GM23338 (cell line): ENCODE measurements at regions not wholly inside any gene's neighbourhood (a gene's known extent, or its start where the extent isn't known, plus 50 kb on each side); places are given as distances from the start of the nearest gene placed in this dataset.

ENCODE experiments used
- ATAC-seq: fragments of 200-7000 bp; cut with Tn5 transposase; 3 replicates; pipeline ENCODE4 v1.9.1; 2020
- DNase-seq: peaks from one replicate; pipeline ENCODE4 v3.0.0-alpha.2; 2015; ENCODE audit warnings: low spot score
- H2AFZ ChIP-seq: fragments of 200-600 bp; sonication (generic); 2 replicates; pipeline ENCODE4 v1.8.0; 2016; ENCODE audit warnings: antibody characterized with exemption, mild to moderate bottlenecking, moderate library complexity
- H3F3A ChIP-seq: fragments of 200-600 bp; sonication (generic); replicated peaks from 2 replicates; pipeline ENCODE4 v1.8.0; 2017; ENCODE audit warnings: antibody characterized with exemption, mixed run types, low read depth
- H3K27ac ChIP-seq: fragments of 200-600 bp; sonication (generic); 2 replicates; pipeline ENCODE4 v1.6.1; 2016; ENCODE audit warnings: low read depth
- H3K27me3 ChIP-seq: fragments of 200-600 bp; sonication (generic); 2 replicates; pipeline ENCODE4 v1.8.0; 2016; ENCODE audit warnings: mild to moderate bottlenecking, mixed run types, moderate library complexity; ENCODE audit not compliant: insufficient read depth
- H3K36me3 ChIP-seq: fragments of 200-600 bp; sonication (generic); 2 replicates; pipeline ENCODE4 v1.8.0; 2016; ENCODE audit warnings: mild to moderate bottlenecking; ENCODE audit not compliant: insufficient read depth
- H3K4me1 ChIP-seq: fragments of 200-600 bp; sonication (generic); 2 replicates; pipeline ENCODE4 v1.8.0; 2016; ENCODE audit warnings: mild to moderate bottlenecking, moderate library complexity; ENCODE audit not compliant: insufficient read depth
- H3K4me2 ChIP-seq: fragments of 200-600 bp; sonication (generic); 2 replicates; pipeline ENCODE4 v1.7.1; 2017; ENCODE audit warnings: mixed run types
- H3K4me3 ChIP-seq: fragments of 200-600 bp; sonication (generic); 2 replicates; pipeline ENCODE4 v1.6.1; 2016; ENCODE audit warnings: mixed run types
- H3K79me2 ChIP-seq: fragments of 200-600 bp; sonication (generic); replicated peaks from 2 replicates; pipeline ENCODE4 v1.8.0; 2017; ENCODE audit warnings: mild to moderate bottlenecking; ENCODE audit not compliant: insufficient read depth
- H3K9me2 ChIP-seq: fragments of 200-600 bp; sonication (generic); 2 replicates; pipeline ENCODE4 v1.8.0; 2017; ENCODE audit not compliant: insufficient read depth
- H4K20me1 ChIP-seq: fragments of 200-600 bp; sonication (generic); replicated peaks from 2 replicates; pipeline ENCODE4 v1.8.0; 2017; ENCODE audit warnings: mild to moderate bottlenecking; ENCODE audit not compliant: insufficient read depth
- H3K27ac Mint-ChIP-seq: 2 replicates; pipeline ENCODE4 v1.8.0; 2020; ENCODE audit warnings: inconsistent platforms, mild to moderate bottlenecking, moderate library complexity, mixed read lengths
- H3K27me3 Mint-ChIP-seq: 3 replicates; pipeline ENCODE4 v1.8.0; 2022; ENCODE audit warnings: low read depth, mild to moderate bottlenecking, moderate library complexity, mixed read lengths, inconsistent platforms; ENCODE audit not compliant: insufficient read depth, poor library complexity
- H3K36me3 Mint-ChIP-seq: 3 replicates; pipeline ENCODE4 v1.8.0; 2021; ENCODE audit warnings: low read depth, mild to moderate bottlenecking, inconsistent platforms, moderate library complexity, mixed read lengths
- H3K4me1 Mint-ChIP-seq: 3 replicates; pipeline ENCODE4 v1.8.0; 2020; ENCODE audit warnings: mild to moderate bottlenecking, inconsistent platforms, mixed read lengths
- H3K4me3 Mint-ChIP-seq: 3 replicates; pipeline ENCODE4 v1.8.0; 2021; ENCODE audit warnings: moderate library complexity, mild to moderate bottlenecking, inconsistent platforms, mixed read lengths
- H3K9me3 Mint-ChIP-seq: 3 replicates; pipeline ENCODE4 v1.8.0; 2020; ENCODE audit warnings: moderate library complexity, mild to moderate bottlenecking, inconsistent platforms, mixed read lengths
- CREB1 ChIP-seq: fragments of 250-450 bp; sonication (Bioruptor Pico); IDR thresholded peaks from 2 replicates; pipeline ENCODE4 v1.5.0; 2020; ENCODE audit warnings: low read depth, mild to moderate bottlenecking, moderate library complexity
- CTCF ChIP-seq, 2 experiments: fragments of 200-600 bp in 1 of 2; sonication (generic) in 1 of 2; conservative IDR thresholded peaks; 2 replicates each; pipeline versions ENCODE4 v1.5.1 to v1.6.1; 2016 to 2017; ENCODE audit warnings: antibody characterized with exemption in 2 of 2, low read depth in 2 of 2, mild to moderate bottlenecking in 2 of 2, moderate library complexity in 1 of 2
- ETS1 ChIP-seq: IDR thresholded peaks from 2 replicates; pipeline ENCODE4 v1.6.1; 2016; ENCODE audit warnings: antibody characterized with exemption
- EZH2 ChIP-seq: fragments of 200-600 bp; sonication (generic); IDR thresholded peaks from one replicate; pipeline ENCODE4 v1.8.0; 2017; ENCODE audit warnings: antibody characterized with exemption, mild to moderate bottlenecking, low read depth; ENCODE audit not compliant: unreplicated experiment
- EZH2phosphoT487 ChIP-seq: fragments of 200-600 bp; sonication (generic); IDR thresholded peaks from one replicate; pipeline ENCODE4 v1.8.1; 2018; ENCODE audit warnings: antibody characterized with exemption; ENCODE audit not compliant: unreplicated experiment
- JUNB ChIP-seq: IDR thresholded peaks from one replicate; pipeline ENCODE4 v1.6.1; 2016; ENCODE audit warnings: antibody characterized with exemption; ENCODE audit not compliant: unreplicated experiment
- NANOG ChIP-seq: IDR thresholded peaks from 2 replicates; pipeline ENCODE4 v1.6.1; 2016; ENCODE audit warnings: antibody characterized with exemption, borderline replicate concordance
- POLR2AphosphoS5 ChIP-seq: IDR thresholded peaks from 2 replicates; pipeline ENCODE4 v1.6.1; 2016; ENCODE audit warnings: antibody characterized with exemption, low read depth
- REST ChIP-seq: IDR thresholded peaks from one replicate; pipeline ENCODE4 v1.6.1; 2018; ENCODE audit warnings: antibody characterized with exemption; ENCODE audit not compliant: unreplicated experiment
- ZNF114 ChIP-seq: fragments of 250-450 bp; sonication (Bioruptor Pico); IDR thresholded peaks from 2 replicates; pipeline ENCODE4 v1.5.0; 2020; ENCODE audit warnings: mild to moderate bottlenecking, moderate library complexity
- ZNF331 ChIP-seq: fragments of 250-450 bp; sonication (Bioruptor Pico); IDR thresholded peaks from 2 replicates; pipeline ENCODE4 v1.5.0; 2020; ENCODE audit warnings: low read depth, mild to moderate bottlenecking, moderate library complexity
- ZNF462 ChIP-seq: fragments of 250-450 bp; sonication (Bioruptor Pico); IDR thresholded peaks from 2 replicates; pipeline ENCODE4 v1.5.0; 2020; ENCODE audit warnings: mild to moderate bottlenecking, moderate library complexity

- Histone ChIP-seq H2AFZ (no peak overlapping the region), H3K4me3 (no peak overlapping the region), H3K27me3 (no peaks in the 10 kb centered on the region), H3F3A (no peaks in the 10 kb centered on the region), H3K36me3 (no peaks in the 10 kb centered on the region), H4K20me1 (no peaks in the 10 kb centered on the region), H3K79me2 (no peaks in the 10 kb centered on the region), H3K27ac (no peak overlapping the region), H3K4me2 (no peak overlapping the region), H3K9me2 (no peaks in the 10 kb centered on the region), H3K4me1 (no peaks in the 10 kb centered on the region)
- peaks cover 4% of the 10 kb centered on the region; the same call in 1 of the 3 replicates for H3K4me1 Mint-ChIP-seq
- H3K27ac Mint-ChIP-seq, result no peak overlapping the region
- H3K27me3 Mint-ChIP-seq, result no peaks in the 10 kb centered on the region
- no peaks in the 10 kb centered on the region for H3K9me3 Mint-ChIP-seq
- DNase-seq, result no peak
- no peak for ATAC-seq
- H3K36me3 Mint-ChIP-seq, result no peaks in the 10 kb centered on the region
- H3K4me3 Mint-ChIP-seq, result no peak overlapping the region
- TF ChIP-seq EZH2, result no peak
- TF ChIP-seq POLR2AphosphoS5, result no peak
- no peak for TF ChIP-seq ZNF114 (CRISPR knock-in tag)
- TF ChIP-seq EZH2phosphoT487, result no peak
- no peak for TF ChIP-seq NANOG
- TF ChIP-seq ZNF462, result no peak
- no peak for TF ChIP-seq REST
- TF ChIP-seq JUNB, result no peak
- TF ChIP-seq ETS1, result no peak
- TF ChIP-seq CTCF (conservative IDR thresholded peaks at IDR 0.05; ENCODE audit: low read depth in 2 of 2), result no peak
- no peak for TF ChIP-seq ZNF331
- no peak for TF ChIP-seq CREB1 (CRISPR knock-in tag)
Measured at GRCh38 chr1:104315823-104316222, 566.1 kb downstream of the AMY1C start.
